Mucosa of gallbladder (tissue), 1 donor: ENCODE measurements at regions not wholly inside any gene's neighbourhood (a gene's known extent, or its start where the extent isn't known, plus 50 kb on each side); places are given as distances from the start of the nearest gene placed in this dataset.

Source experiments
- DNase-seq: peaks from one replicate; pipeline ENCODE4 v3.0.0-alpha.2; 2020; ENCODE audit warnings: low spot score
- donor health status: DM: no; HTN: no; CAD: no.

- DNase-seq: no peak
These were observed 52.9 kb upstream of the SLC28A3 start for GRCh38 chr9:84393266-84393950.

GRCh38 chr9:84394036-84394435 lies 53.5 kb upstream of the SLC28A3 start:
- DNase-seq: no peak

GRCh38 chr9:84397151-84397728 lies 56.7 kb upstream of the SLC28A3 start:
- DNase-seq: peak; percentile 67

- DNase-seq: no peak
These were observed 57.3 kb upstream of the SLC28A3 start for GRCh38 chr9:84397822-84398221.

- no peak for DNase-seq
These were observed 62.0 kb upstream of the SLC28A3 start for GRCh38 chr9:84402517-84402916.

GRCh38 chr9:84403288-84403687 lies 62.7 kb upstream of the SLC28A3 start:
- DNase-seq: peak; percentile 23

GRCh38 chr9:84404095-84404686 lies 63.6 kb upstream of the SLC28A3 start:
- DNase-seq: no peak

- no peak for DNase-seq
These were observed 65.1 kb upstream of the SLC28A3 start for GRCh38 chr9:84405667-84406066.

GRCh38 chr9:84408416-84408815 lies 67.9 kb upstream of the SLC28A3 start:
- DNase-seq: no peak

GRCh38 chr9:84411683-84412267 lies 71.2 kb upstream of the SLC28A3 start:
- DNase-seq: no peak

- DNase-seq: no peak
These were observed 72.1 kb upstream of the SLC28A3 start for GRCh38 chr9:84412654-84413053.

GRCh38 chr9:84413301-84413700 lies 72.7 kb upstream of the SLC28A3 start:
- DNase-seq: no peak

GRCh38 chr9:84419031-84419602 lies 78.6 kb upstream of the SLC28A3 start:
- no peak for DNase-seq

GRCh38 chr9:84424931-84425330 lies 84.4 kb upstream of the SLC28A3 start:
- no peak for DNase-seq

- DNase-seq: no peak
These were observed 92.2 kb upstream of the SLC28A3 start for GRCh38 chr9:84432746-84433145.

- DNase-seq: no peak
These were observed 95.3 kb upstream of the SLC28A3 start for GRCh38 chr9:84435902-84436301.

GRCh38 chr9:84436386-84437109 lies 96.0 kb upstream of the SLC28A3 start:
- no peak for DNase-seq

- no peak for DNase-seq
These were observed 97.8 kb upstream of the SLC28A3 start for GRCh38 chr9:84438391-84438790.

- no peak for DNase-seq
These were observed 98.7 kb upstream of the SLC28A3 start for GRCh38 chr9:84439250-84439649.

GRCh38 chr9:84442712-84443111 lies 102.2 kb upstream of the SLC28A3 start:
- DNase-seq: no peak

GRCh38 chr9:84445737-84446136 lies 105.2 kb upstream of the SLC28A3 start:
- DNase-seq: no peak

GRCh38 chr9:84447305-84447704 lies 106.7 kb upstream of the SLC28A3 start:
- no peak for DNase-seq
